H9 (cell line): ENCODE measurements at regions not wholly inside any gene's neighbourhood (a gene's known extent, or its start where the extent isn't known, plus 50 kb on each side); places are given as distances from the start of the nearest gene placed in this dataset.

Source experiments
- DNase-seq: peaks from one replicate; pipeline ENCODE4 v3.0.0-alpha.2; 2017
- H2AFZ ChIP-seq: one replicate; pipeline ENCODE4 v1.6.1; 2013; ENCODE audit warnings: mild to moderate bottlenecking, low read length, control low read depth, moderate library complexity
- H2AK5ac ChIP-seq: 2 replicates; pipeline ENCODE4 v1.6.1; 2013; ENCODE audit warnings: low read length, control low read depth, mixed read lengths; ENCODE audit not compliant: insufficient read length
- H2BK120ac ChIP-seq: one replicate; pipeline ENCODE4 v1.6.1; 2013; ENCODE audit warnings: low read depth, mild to moderate bottlenecking, low read length, control low read depth, inconsistent platforms; ENCODE audit not compliant: poor library complexity, severe bottlenecking
- H2BK12ac ChIP-seq: 2 replicates; pipeline ENCODE4 v1.6.1; 2013; ENCODE audit warnings: low read length, control low read depth, mixed read lengths, low read depth; ENCODE audit not compliant: insufficient read length
- H2BK15ac ChIP-seq: 2 replicates; pipeline ENCODE4 v1.6.1; 2013; ENCODE audit warnings: low read depth, low read length, control low read depth
- H2BK20ac ChIP-seq: one replicate; pipeline ENCODE4 v1.6.1; 2013; ENCODE audit warnings: low read depth, mild to moderate bottlenecking, low read length, control low read depth, inconsistent platforms; ENCODE audit not compliant: poor library complexity, severe bottlenecking
- H2BK5ac ChIP-seq: 2 replicates; pipeline ENCODE4 v1.6.1; 2013; ENCODE audit warnings: low read length, control low read depth, mixed read lengths; ENCODE audit not compliant: insufficient read length
- H3K14ac ChIP-seq: 2 replicates; pipeline ENCODE4 v1.6.1; 2013; ENCODE audit warnings: low read length, control low read depth; ENCODE audit not compliant: insufficient read depth
- H3K18ac ChIP-seq: 2 replicates; pipeline ENCODE4 v1.6.1; 2013; ENCODE audit warnings: low read depth, mild to moderate bottlenecking, mixed read lengths, low read length, control low read depth; ENCODE audit not compliant: insufficient read length
- H3K23ac ChIP-seq: 2 replicates; pipeline ENCODE4 v1.6.1; 2013; ENCODE audit warnings: low read length, control low read depth, mixed read lengths, low read depth; ENCODE audit not compliant: insufficient read length
- H3K23me2 ChIP-seq: 2 replicates; pipeline ENCODE4 v1.6.1; 2013; ENCODE audit warnings: low read depth, mild to moderate bottlenecking, mixed read lengths, low read length, control low read depth; ENCODE audit not compliant: insufficient read length, poor library complexity, severe bottlenecking
- H3K27ac ChIP-seq: 2 replicates; pipeline ENCODE4 v1.5.1; 2013; ENCODE audit warnings: low read length, control low read depth, mixed read lengths, low read depth; ENCODE audit not compliant: insufficient read length
- H3K27me3 ChIP-seq: 2 replicates; pipeline ENCODE4 v1.6.1; 2013; ENCODE audit warnings: low read length, control low read depth, inconsistent platforms; ENCODE audit not compliant: insufficient read depth
- H3K4ac ChIP-seq: 2 replicates; pipeline ENCODE4 v1.6.1; 2013; ENCODE audit warnings: low read depth, mild to moderate bottlenecking, control low read depth, inconsistent platforms, low read length, moderate library complexity
- H3K4me1 ChIP-seq: 2 replicates; pipeline ENCODE4 v1.6.1; 2013; ENCODE audit warnings: low read length, control low read depth, inconsistent platforms; ENCODE audit not compliant: insufficient read depth
- H3K4me2 ChIP-seq: 2 replicates; pipeline ENCODE4 v1.6.1; 2013; ENCODE audit warnings: low read length, control low read depth, mixed read lengths; ENCODE audit not compliant: insufficient read length, insufficient read depth
- H3K56ac ChIP-seq: 2 replicates; pipeline ENCODE4 v1.6.1; 2013; ENCODE audit warnings: low read depth, mild to moderate bottlenecking, mixed read lengths, low read length, control low read depth; ENCODE audit not compliant: insufficient read length
- H3K79me1 ChIP-seq: 2 replicates; pipeline ENCODE4 v1.6.1; 2013; ENCODE audit warnings: low read depth, mild to moderate bottlenecking, moderate library complexity, low read length, control low read depth, inconsistent platforms; ENCODE audit not compliant: insufficient read depth, poor library complexity, severe bottlenecking
- H3K79me2 ChIP-seq: 2 replicates; pipeline ENCODE4 v1.6.1; 2013; ENCODE audit warnings: low read length, control low read depth, inconsistent platforms; ENCODE audit not compliant: insufficient read depth
- H3K9ac ChIP-seq: 2 replicates; pipeline ENCODE4 v1.6.1; 2013; ENCODE audit warnings: low read length, control low read depth, mixed read lengths; ENCODE audit not compliant: insufficient read length; ENCODE audit errors: extremely low read depth
- H3K9me3 ChIP-seq: one replicate; pipeline ENCODE4 v1.6.1; 2013; ENCODE audit warnings: low read depth, low read length, inconsistent platforms; ENCODE audit not compliant: control insufficient read depth
- H3T11ph ChIP-seq: one replicate; pipeline ENCODE4 v1.6.1; 2013; ENCODE audit warnings: mild to moderate bottlenecking, low read length, control low read depth, inconsistent platforms
- H4K20me1 ChIP-seq: one replicate; pipeline ENCODE4 v1.6.1; 2013; ENCODE audit not compliant: control insufficient read depth, insufficient read length, insufficient read depth
- H4K5ac ChIP-seq: 2 replicates; pipeline ENCODE4 v1.6.1; 2013; ENCODE audit warnings: low read depth, mild to moderate bottlenecking, mixed read lengths, low read length, control low read depth; ENCODE audit not compliant: insufficient read length
- H4K8ac ChIP-seq: replicated peaks from 2 replicates; pipeline ENCODE4 v1.6.1; 2013; ENCODE audit warnings: low read length, control low read depth, mixed read lengths, low read depth; ENCODE audit not compliant: insufficient read length
- H4K91ac ChIP-seq: 2 replicates; pipeline ENCODE4 v1.6.1; 2013; ENCODE audit warnings: low read depth, mild to moderate bottlenecking, moderate library complexity, mixed read lengths, low read length, control low read depth; ENCODE audit not compliant: insufficient read length
- H3K27ac Mint-ChIP-seq, 3 experiments: 2 replicates in 2 of 3; 3 replicates in 1 of 3; pipeline ENCODE4 v1.8.0; 2020 to 2021; ENCODE audit warnings: mixed read lengths in 3 of 3, mild to moderate bottlenecking in 1 of 3, moderate library complexity in 1 of 3
- H3K27me3 Mint-ChIP-seq: 2 replicates; pipeline ENCODE4 v1.8.0; 2021; ENCODE audit warnings: low read depth, mild to moderate bottlenecking, moderate library complexity, mixed read lengths
- H3K36me3 Mint-ChIP-seq, 3 experiments: 2 replicates in 2 of 3; 3 replicates in 1 of 3; pipeline ENCODE4 v1.8.0; 2020 to 2021; ENCODE audit warnings: low read depth in 3 of 3, mixed read lengths in 3 of 3; ENCODE audit not compliant: insufficient read depth in 1 of 3
- H3K4me1 Mint-ChIP-seq, 2 experiments: 2 replicates each; pipeline ENCODE4 v1.8.0; 2020; ENCODE audit warnings: mixed read lengths in 2 of 2
- H3K4me3 Mint-ChIP-seq, 2 experiments: 2 replicates in 1 of 2; 3 replicates in 1 of 2; pipeline ENCODE4 v1.8.0; 2020 to 2021; ENCODE audit warnings: mild to moderate bottlenecking in 2 of 2, mixed read lengths in 2 of 2, moderate library complexity in 1 of 2
- H3K9me3 Mint-ChIP-seq, 2 experiments: 2 replicates in 1 of 2; 3 replicates in 1 of 2; pipeline ENCODE4 v1.8.0; 2020; ENCODE audit warnings: mild to moderate bottlenecking in 2 of 2, mixed read lengths in 2 of 2, moderate library complexity in 1 of 2
- CTCF ChIP-seq: fragments of 200-600 bp; sonication (generic); conservative IDR thresholded peaks from 3 replicates; pipeline ENCODE4 v1.8.0; 2021; ENCODE audit warnings: antibody characterized with exemption, mild to moderate bottlenecking
- WGBS: extraction: QIAGEN DNeasy Blood & Tissue Kit; methylation state at CpG from one replicate; pipeline ENCODE4 v1.1.7; 2013; ENCODE audit warnings: missing lambda C conversion rate, low lambda C conversion rate, mixed read lengths; ENCODE audit not compliant: insufficient read length; ENCODE audit errors: extremely low coverage; 5-methylcytosine and 5-hydroxymethylcytosine counted together

GRCh38 chr13:90902255-90902654 lies 445.2 kb upstream of the MIR17HG start:
- Histone ChIP-seq H3T11ph (no peak overlapping the region), H3K27me3 (no peaks in the 10 kb centered on the region), H4K20me1 (no peaks in the 10 kb centered on the region), H4K5ac (no peak overlapping the region), H3K14ac (no peak overlapping the region), H2BK20ac (no peak overlapping the region), H2BK120ac (no peak overlapping the region), H3K4me1 (no peaks in the 10 kb centered on the region), H2AFZ (no peak overlapping the region), H3K4ac (no peak overlapping the region), H3K23me2 (no peaks in the 10 kb centered on the region), H4K8ac (no peak overlapping the region), H4K91ac (no peak overlapping the region), H2BK15ac (no peak overlapping the region), H3K9ac (no peak overlapping the region), H3K79me2 (no peaks in the 10 kb centered on the region), H2BK5ac (no peak overlapping the region), H3K27ac (no peak overlapping the region), H2BK12ac (no peak overlapping the region), H3K18ac (no peak overlapping the region), H3K9me3 (no peaks in the 10 kb centered on the region), H3K56ac (no peak overlapping the region), H3K4me2 (no peak overlapping the region), H2AK5ac (no peak overlapping the region), H3K79me1 (no peaks in the 10 kb centered on the region), H3K23ac (no peak overlapping the region)
- WGBS = no CpG with 5 or more reads among the region's 2 CpGs
- no peak for TF ChIP-seq CTCF
- Mint-ChIP-seq H3K27ac (no peak overlapping the region), H3K4me3 (no peak overlapping the region), H3K4me1 (0 out of 4 replicates have a peak, but pooled peaks cover 0 to 2% of the 10 kb centered on the region in 2 experiments), H3K36me3 (no peaks in the 10 kb centered on the region; a peak in 1 of 7 replicates), H3K9me3 (peaks cover 0 to 4% of the 10 kb centered on the region in 2 experiments; a peak in 1 of 5 replicates), H3K27me3 (no peaks in the 10 kb centered on the region)
- no peak for DNase-seq
